ENCODE measurements at regions not wholly inside any gene's neighbourhood (a gene's known extent, or its start where the extent isn't known, plus 50 kb on each side); places are given as distances from the start of the nearest gene placed in this dataset.

DNA sequence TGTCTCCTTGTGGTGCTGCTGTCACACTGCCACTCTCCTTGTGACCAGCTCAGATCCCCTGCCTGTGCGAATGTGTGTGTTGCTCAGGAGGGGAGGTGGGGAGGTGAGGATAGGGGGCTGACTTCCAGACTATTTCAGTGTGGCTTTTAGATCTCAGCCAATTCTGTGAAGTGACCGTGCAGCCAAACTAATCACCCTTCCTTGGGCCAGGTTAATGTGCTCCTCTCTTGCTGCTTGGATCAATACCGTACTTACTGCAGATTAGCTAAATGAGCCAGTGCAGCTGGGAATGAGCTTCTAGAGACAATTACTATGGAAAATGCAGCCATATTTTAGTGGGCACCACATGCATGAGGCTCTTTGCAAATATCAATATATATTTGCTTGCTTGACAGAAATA, 206.0 kb downstream of the MELK start:
- no peak overlapping the region for H4K91ac ChIP-seq (ENCODE audit: insufficient read length, low read depth, low read length)
- no peak overlapping the region for H3K56ac ChIP-seq (ENCODE audit: insufficient read length, low read depth, low read length)
- no peak overlapping the region for H3K23ac ChIP-seq (ENCODE audit: insufficient read length, low read depth, low read length)
- WGBS (ENCODE audit: extremely low coverage, insufficient read length, low lambda C conversion rate), result no CpG with 5 or more reads among the region's 3 CpGs
- H2BK120ac ChIP-seq (ENCODE audit: low read depth, low read length, poor library complexity, severe bottlenecking), result no peak overlapping the region
- H4K8ac ChIP-seq (replicated peaks; ENCODE audit: insufficient read length, low read depth, low read length), result no peak overlapping the region
- no peak overlapping the region for H2AFZ ChIP-seq (ENCODE audit: low read length)
- H2BK12ac ChIP-seq (ENCODE audit: insufficient read length, low read depth, low read length), result no peak overlapping the region
- no peaks in the 10 kb centered on the region for H4K20me1 ChIP-seq (ENCODE audit: control insufficient read depth, insufficient read depth, insufficient read length)
- H2AK5ac ChIP-seq (ENCODE audit: insufficient read length, low read length), result no peak overlapping the region
- Mint-ChIP-seq H3K36me3 (ENCODE audit: insufficient read depth in 1 of 3, low read depth in 3 of 3) (no peaks in the 10 kb centered on the region), H3K27ac (no peak overlapping the region), H3K27me3 (ENCODE audit: low read depth) (peaks cover 26% of the 10 kb centered on the region), H3K9me3 (no peaks in the 10 kb centered on the region; a peak in 1 of 5 replicates), H3K4me3 (no peak overlapping the region), H3K4me1 (peaks cover 5 to 13% of the 10 kb centered on the region in 2 experiments)
- TF ChIP-seq, protein P1, sequence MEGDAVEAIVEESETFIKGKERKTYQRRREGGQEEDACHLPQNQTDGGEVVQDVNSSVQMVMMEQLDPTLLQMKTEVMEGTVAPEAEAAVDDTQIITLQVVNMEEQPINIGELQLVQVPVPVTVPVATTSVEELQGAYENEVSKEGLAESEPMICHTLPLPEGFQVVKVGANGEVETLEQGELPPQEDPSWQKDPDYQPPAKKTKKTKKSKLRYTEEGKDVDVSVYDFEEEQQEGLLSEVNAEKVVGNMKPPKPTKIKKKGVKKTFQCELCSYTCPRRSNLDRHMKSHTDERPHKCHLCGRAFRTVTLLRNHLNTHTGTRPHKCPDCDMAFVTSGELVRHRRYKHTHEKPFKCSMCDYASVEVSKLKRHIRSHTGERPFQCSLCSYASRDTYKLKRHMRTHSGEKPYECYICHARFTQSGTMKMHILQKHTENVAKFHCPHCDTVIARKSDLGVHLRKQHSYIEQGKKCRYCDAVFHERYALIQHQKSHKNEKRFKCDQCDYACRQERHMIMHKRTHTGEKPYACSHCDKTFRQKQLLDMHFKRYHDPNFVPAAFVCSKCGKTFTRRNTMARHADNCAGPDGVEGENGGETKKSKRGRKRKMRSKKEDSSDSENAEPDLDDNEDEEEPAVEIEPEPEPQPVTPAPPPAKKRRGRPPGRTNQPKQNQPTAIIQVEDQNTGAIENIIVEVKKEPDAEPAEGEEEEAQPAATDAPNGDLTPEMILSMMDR (conservative IDR thresholded peaks at IDR 0.05), result no peak
- H3K4me1 ChIP-seq (ENCODE audit: insufficient read depth, low read length), result no peaks in the 10 kb centered on the region
- no peak overlapping the region for H2BK15ac ChIP-seq (ENCODE audit: low read depth, low read length)
- no peak overlapping the region for H3K18ac ChIP-seq (ENCODE audit: insufficient read length, low read depth, low read length)
- H3K4me2 ChIP-seq (ENCODE audit: insufficient read depth, insufficient read length, low read length), result no peak overlapping the region
- H2BK20ac ChIP-seq (ENCODE audit: low read depth, low read length, poor library complexity, severe bottlenecking), result no peak overlapping the region
- no peaks in the 10 kb centered on the region for H3K9me3 ChIP-seq (ENCODE audit: control insufficient read depth, low read depth, low read length)
- no peaks in the 10 kb centered on the region for H3K23me2 ChIP-seq (ENCODE audit: insufficient read length, low read depth, low read length, poor library complexity, severe bottlenecking)
- H2BK5ac ChIP-seq (ENCODE audit: insufficient read length, low read length), result no peak overlapping the region
- no peak overlapping the region for H3T11ph ChIP-seq (ENCODE audit: low read length)
- no peak overlapping the region for H3K27ac ChIP-seq (ENCODE audit: insufficient read length, low read depth, low read length)
- no peak for DNase-seq
- H3K4ac ChIP-seq (ENCODE audit: low read depth, low read length), result no peak overlapping the region
- H3K9ac ChIP-seq (ENCODE audit: extremely low read depth, insufficient read length, low read length), result no peak overlapping the region
- no peaks in the 10 kb centered on the region for H3K79me2 ChIP-seq (ENCODE audit: insufficient read depth, low read length)
- H3K14ac ChIP-seq (ENCODE audit: insufficient read depth, low read length), result no peak overlapping the region
- H3K79me1 ChIP-seq (ENCODE audit: insufficient read depth, low read depth, low read length, poor library complexity, severe bottlenecking), result no peaks in the 10 kb centered on the region
- H3K27me3 ChIP-seq (ENCODE audit: insufficient read depth, low read length), result no peaks in the 10 kb centered on the region
- no peak overlapping the region for H4K5ac ChIP-seq (ENCODE audit: insufficient read length, low read depth, low read length)

Measured in H9 (cell line).